Adrenal gland (tissue), 5 donors: ENCODE measurements at regions not wholly inside any gene's neighbourhood (a gene's known extent, or its start where the extent isn't known, plus 50 kb on each side); places are given as distances from the start of the nearest gene placed in this dataset.

Experiments used
- CTCF ChIP-seq, 6 experiments: fragments of 450-650 bp in 4 of 6; fragments of 200-600 bp in 2 of 6; sonication (generic) in 1 of 6; IDR thresholded peaks; 1 replicate in 5 of 6; 2 replicates in 1 of 6; pipeline versions ENCODE4 v1.5.1 to v1.8.0; 2016 to 2021; ENCODE audit warnings: antibody characterized with exemption in 6 of 6, mild to moderate bottlenecking in 2 of 6, moderate library complexity in 1 of 6
- POLR2A ChIP-seq, 2 donors: fragments of 450-650 bp; IDR thresholded peaks; one replicate each; pipeline ENCODE4 v1.6.1; 2017; ENCODE audit warnings: antibody characterized with exemption in 2 of 2, mild to moderate bottlenecking in 2 of 2, moderate library complexity in 1 of 2
- donor health status: DM: no; HTN: no; CAD: no.

GRCh38 chr11:13134886-13135285, 125.8 kb downstream of the RASSF10 start:
- TF ChIP-seq CTCF (IDR thresholded peaks at IDR 0.05) = no peak
- no peak for TF ChIP-seq POLR2A (IDR thresholded peaks at IDR 0.05)
